Nephron (organoid): ENCODE measurements at regions not wholly inside any gene's neighbourhood (a gene's known extent, or its start where the extent isn't known, plus 50 kb on each side); places are given as distances from the start of the nearest gene placed in this dataset.

Experiments
- H3K27ac Mint-ChIP-seq, 3 experiments: 2 replicates each; pipeline ENCODE4 v1.8.0; 2020; ENCODE audit warnings: mixed read lengths in 3 of 3, mild to moderate bottlenecking in 2 of 3, moderate library complexity in 1 of 3
- H3K27me3 Mint-ChIP-seq: 2 replicates; pipeline ENCODE4 v1.8.0; 2021; ENCODE audit warnings: low read depth, mild to moderate bottlenecking, moderate library complexity, mixed read lengths
- H3K36me3 Mint-ChIP-seq: 2 replicates; pipeline ENCODE4 v1.8.0; 2020; ENCODE audit warnings: low read depth, mixed read lengths
- H3K4me1 Mint-ChIP-seq: 2 replicates; pipeline ENCODE4 v1.8.0; 2020; ENCODE audit warnings: mixed read lengths
- H3K4me3 Mint-ChIP-seq, 3 experiments: 2 replicates each; pipeline ENCODE4 v1.8.0; 2020; ENCODE audit warnings: mild to moderate bottlenecking in 3 of 3, mixed read lengths in 3 of 3, moderate library complexity in 2 of 3
- H3K9me3 Mint-ChIP-seq: 2 replicates; pipeline ENCODE4 v1.8.0; 2020; ENCODE audit warnings: mixed read lengths
- TF ChIP-seq, protein P1 (sequence below), 3 experiments: fragments of 200-600 bp; sonication (generic); IDR thresholded peaks; one replicate each; pipeline ENCODE4 v1.5.0; 2021; ENCODE audit warnings: antibody characterized with exemption in 3 of 3; ENCODE audit not compliant: unreplicated experiment in 3 of 3

GRCh38 chr4:62210486-62210885 lies 1010.4 kb downstream of the ADGRL3 start:
- Mint-ChIP-seq H3K4me3 (no peak overlapping the region), H3K4me1 (peaks cover 17% of the 10 kb centered on the region), H3K9me3 (no peaks in the 10 kb centered on the region), H3K27ac (no peak overlapping the region), H3K36me3 (no peaks in the 10 kb centered on the region), H3K27me3 (no peaks in the 10 kb centered on the region)
- TF ChIP-seq, protein P1, sequence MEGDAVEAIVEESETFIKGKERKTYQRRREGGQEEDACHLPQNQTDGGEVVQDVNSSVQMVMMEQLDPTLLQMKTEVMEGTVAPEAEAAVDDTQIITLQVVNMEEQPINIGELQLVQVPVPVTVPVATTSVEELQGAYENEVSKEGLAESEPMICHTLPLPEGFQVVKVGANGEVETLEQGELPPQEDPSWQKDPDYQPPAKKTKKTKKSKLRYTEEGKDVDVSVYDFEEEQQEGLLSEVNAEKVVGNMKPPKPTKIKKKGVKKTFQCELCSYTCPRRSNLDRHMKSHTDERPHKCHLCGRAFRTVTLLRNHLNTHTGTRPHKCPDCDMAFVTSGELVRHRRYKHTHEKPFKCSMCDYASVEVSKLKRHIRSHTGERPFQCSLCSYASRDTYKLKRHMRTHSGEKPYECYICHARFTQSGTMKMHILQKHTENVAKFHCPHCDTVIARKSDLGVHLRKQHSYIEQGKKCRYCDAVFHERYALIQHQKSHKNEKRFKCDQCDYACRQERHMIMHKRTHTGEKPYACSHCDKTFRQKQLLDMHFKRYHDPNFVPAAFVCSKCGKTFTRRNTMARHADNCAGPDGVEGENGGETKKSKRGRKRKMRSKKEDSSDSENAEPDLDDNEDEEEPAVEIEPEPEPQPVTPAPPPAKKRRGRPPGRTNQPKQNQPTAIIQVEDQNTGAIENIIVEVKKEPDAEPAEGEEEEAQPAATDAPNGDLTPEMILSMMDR (IDR thresholded peaks at IDR 0.05; ENCODE audit: unreplicated experiment in 3 of 3) = no peak

DNA sequence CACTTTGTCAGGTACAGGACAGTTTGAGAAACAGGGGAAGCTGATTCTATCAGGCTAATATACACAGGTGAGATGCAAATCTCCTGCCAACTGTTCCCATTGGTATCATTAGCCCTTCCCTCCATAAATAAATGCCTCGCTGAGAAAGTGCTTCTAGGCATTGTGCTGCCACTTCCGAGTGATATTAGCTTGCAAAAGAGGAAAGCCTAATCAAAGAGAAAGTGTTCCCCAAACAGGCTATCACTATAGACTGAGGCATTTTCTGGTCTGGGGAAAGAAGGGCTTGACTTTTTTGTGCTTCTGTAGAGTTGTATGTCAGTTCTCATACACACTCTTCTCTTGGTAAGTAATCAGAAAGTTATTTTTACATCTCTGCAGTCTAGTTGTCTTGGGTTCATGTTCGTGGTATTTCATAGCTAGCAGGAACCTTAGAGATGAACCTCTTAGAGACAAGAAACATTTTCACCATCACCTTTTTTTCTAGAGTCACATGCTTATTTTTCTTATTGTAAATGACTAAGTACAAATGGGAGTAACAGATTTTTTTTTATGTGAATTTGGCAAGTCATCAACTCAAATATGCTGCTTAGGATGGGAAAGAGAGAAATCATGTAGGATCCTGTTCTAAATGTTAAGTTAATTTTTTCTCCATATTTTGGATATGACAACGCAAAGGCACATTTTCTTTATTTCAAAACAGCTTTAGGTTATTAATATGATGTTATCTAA lies 1009.8 kb downstream of the ADGRL3 start:
- no peaks in the 10 kb centered on the region for H3K27me3 Mint-ChIP-seq
- TF ChIP-seq, protein P1 (IDR thresholded peaks at IDR 0.05; ENCODE audit: unreplicated experiment in 3 of 3) = no peak
- no peak overlapping the region for H3K4me3 Mint-ChIP-seq
- H3K27ac Mint-ChIP-seq = no peak overlapping the region
- peaks cover 17% of the 10 kb centered on the region for H3K4me1 Mint-ChIP-seq
- no peaks in the 10 kb centered on the region for H3K36me3 Mint-ChIP-seq
- no peaks in the 10 kb centered on the region for H3K9me3 Mint-ChIP-seq

DNA sequence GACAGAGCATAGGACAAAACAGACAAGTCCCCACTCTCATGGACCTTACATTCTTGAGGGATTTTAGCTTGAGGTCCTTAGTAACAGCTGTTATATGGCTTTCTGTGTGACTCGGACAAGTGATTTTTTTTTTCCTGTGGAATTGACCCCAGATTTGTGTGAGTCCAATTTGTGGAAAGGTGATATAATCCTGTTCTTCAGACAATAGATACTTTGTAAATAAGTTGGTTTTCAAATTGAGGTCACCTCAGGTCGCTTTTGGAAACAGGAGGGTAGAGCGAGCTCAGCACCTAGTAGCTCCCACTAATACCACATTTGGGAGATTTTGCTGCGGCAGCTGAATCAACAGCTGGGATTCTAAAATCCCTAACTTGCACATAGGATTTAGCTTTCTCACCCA lies 1008.8 kb downstream of the ADGRL3 start:
- no peak overlapping the region for H3K27ac Mint-ChIP-seq

DNA sequence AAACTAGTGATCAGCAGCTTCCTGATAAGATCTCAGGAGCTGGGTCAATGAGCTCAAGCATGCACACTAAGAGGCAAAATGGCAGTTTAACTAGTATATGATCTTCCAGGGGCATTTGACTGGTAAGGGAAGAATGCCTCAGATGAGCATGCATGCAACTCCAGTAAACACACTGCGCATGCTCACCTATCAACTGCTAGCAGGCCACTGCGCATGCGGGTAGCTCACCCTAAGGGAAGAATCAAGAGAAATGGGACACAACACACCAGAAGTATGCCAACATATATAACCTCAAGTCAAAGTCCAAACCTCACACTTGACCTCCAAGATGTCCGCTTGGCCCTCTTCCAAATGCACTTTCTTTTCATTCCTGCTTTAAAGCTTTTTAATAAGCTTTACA lies 1004.0 kb downstream of the ADGRL3 start:
- TF ChIP-seq, protein P1 (IDR thresholded peaks at IDR 0.05; ENCODE audit: unreplicated experiment in 3 of 3) = no peak
- Mint-ChIP-seq H3K4me3 (no peak overlapping the region), H3K4me1 (peaks cover 17% of the 10 kb centered on the region), H3K27ac (no peak overlapping the region), H3K36me3 (no peaks in the 10 kb centered on the region), H3K9me3 (no peaks in the 10 kb centered on the region), H3K27me3 (no peaks in the 10 kb centered on the region)

More for the DNA sequence above, 1008.8 kb downstream of the ADGRL3 start:
- no peaks in the 10 kb centered on the region for H3K36me3 Mint-ChIP-seq
- TF ChIP-seq, protein P1 (IDR thresholded peaks at IDR 0.05; ENCODE audit: unreplicated experiment in 3 of 3) = no peak
- no peaks in the 10 kb centered on the region for H3K27me3 Mint-ChIP-seq
- H3K4me1 Mint-ChIP-seq = peaks cover 17% of the 10 kb centered on the region
- H3K4me3 Mint-ChIP-seq = no peak overlapping the region
- no peaks in the 10 kb centered on the region for H3K9me3 Mint-ChIP-seq

GRCh38 chr4:62199291-62199810 lies 999.2 kb downstream of the ADGRL3 start:
- Mint-ChIP-seq H3K27ac (peak overlapping the region in 1 of 3 experiments; percentile 7), H3K27me3 (no peaks in the 10 kb centered on the region), H3K4me3 (no peak overlapping the region), H3K36me3 (no peaks in the 10 kb centered on the region), H3K4me1 (peaks cover 11% of the 10 kb centered on the region), H3K9me3 (no peaks in the 10 kb centered on the region)
- TF ChIP-seq, protein P1 (IDR thresholded peaks at IDR 0.05; ENCODE audit: unreplicated experiment in 3 of 3) = no peak

DNA sequence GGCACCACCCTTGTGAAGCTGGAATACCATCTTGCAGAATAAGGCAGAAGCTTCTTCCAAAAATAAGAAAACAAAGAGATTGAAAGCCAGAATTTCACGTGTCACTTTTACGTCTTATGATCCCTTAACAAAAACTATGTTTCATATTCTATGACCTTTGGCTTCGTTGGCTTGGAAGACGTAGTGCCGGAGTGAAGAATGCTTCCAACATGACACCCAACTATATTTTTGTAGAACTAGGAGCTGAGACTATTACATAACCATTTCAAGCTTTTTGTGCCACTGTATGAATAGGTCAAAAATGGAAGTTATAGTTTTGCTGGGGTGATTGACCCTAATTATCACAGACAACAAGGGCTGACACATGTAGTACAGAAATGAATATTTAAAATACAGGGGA lies 996.2 kb downstream of the ADGRL3 start:
- no peak overlapping the region for H3K4me3 Mint-ChIP-seq
- no peaks in the 10 kb centered on the region for H3K36me3 Mint-ChIP-seq
- H3K9me3 Mint-ChIP-seq = no peaks in the 10 kb centered on the region

More for the DNA sequence above, 996.2 kb downstream of the ADGRL3 start:
- TF ChIP-seq, protein P1 (IDR thresholded peaks at IDR 0.05; ENCODE audit: unreplicated experiment in 3 of 3) = no peak
- Mint-ChIP-seq H3K27me3 (no peaks in the 10 kb centered on the region), H3K27ac (no peak overlapping the region), H3K4me1 (peaks cover 21% of the 10 kb centered on the region)
